ENCODE measurements at regions not wholly inside any gene's neighbourhood (a gene's known extent, or its start where the extent isn't known, plus 50 kb on each side); places are given as distances from the start of the nearest gene placed in this dataset.

GRCh38 chr2:173553593-173553992 is 198.9 kb downstream of the CDCA7 start:
- TF ChIP-seq CTCF (conservative IDR thresholded peaks at IDR 0.05; ENCODE audit: low read length) (no peak), EZH2phosphoT487 (IDR thresholded peaks at IDR 0.05; ENCODE audit: borderline replicate concordance) (no peak)
